Neuronal stem cell (in vitro differentiated cells): ENCODE measurements at regions not wholly inside any gene's neighbourhood (a gene's known extent, or its start where the extent isn't known, plus 50 kb on each side); places are given as distances from the start of the nearest gene placed in this dataset.

Experiments
- DNase-seq: peaks from one replicate; pipeline ENCODE4 v3.0.0-alpha.2; 2013; ENCODE audit warnings: low spot score
- H2AFZ ChIP-seq: one replicate; pipeline ENCODE4 v1.6.1; 2013; ENCODE audit warnings: mild to moderate bottlenecking, low read length, inconsistent platforms
- H2AK5ac ChIP-seq: 2 replicates; pipeline ENCODE4 v1.6.1; 2013; ENCODE audit warnings: low read depth, mild to moderate bottlenecking, inconsistent platforms, low read length, moderate library complexity, mixed read lengths
- H2BK120ac ChIP-seq: 2 replicates; pipeline ENCODE4 v1.6.1; 2013; ENCODE audit warnings: low read depth, mild to moderate bottlenecking, inconsistent platforms, low read length, moderate library complexity, mixed read lengths
- H2BK12ac ChIP-seq: one replicate; pipeline ENCODE4 v1.6.1; 2013; ENCODE audit warnings: low read length, inconsistent platforms
- H2BK15ac ChIP-seq: 2 replicates; pipeline ENCODE4 v1.6.1; 2013; ENCODE audit warnings: mild to moderate bottlenecking, low read length, inconsistent platforms, mixed read lengths
- H2BK5ac ChIP-seq: one replicate; pipeline ENCODE4 v1.6.1; 2013; ENCODE audit warnings: inconsistent platforms, mild to moderate bottlenecking, low read length, moderate library complexity
- H3K14ac ChIP-seq: one replicate; pipeline ENCODE4 v1.6.1; 2013; ENCODE audit warnings: low read length, inconsistent platforms
- H3K18ac ChIP-seq: 2 replicates; pipeline ENCODE4 v1.6.1; 2013; ENCODE audit warnings: low read length, inconsistent platforms
- H3K23ac ChIP-seq: 2 replicates; pipeline ENCODE4 v1.6.1; 2013; ENCODE audit warnings: low read depth, mild to moderate bottlenecking, mixed read lengths, low read length, inconsistent platforms; ENCODE audit not compliant: poor library complexity
- H3K27ac ChIP-seq: replicated peaks from 3 replicates; pipeline ENCODE4 v1.5.1; 2013; ENCODE audit warnings: low read length, inconsistent platforms
- H3K27me3 ChIP-seq, 3 experiments: 2 replicates each; pipeline ENCODE4 v1.6.1; 2013; ENCODE audit warnings: low read length in 3 of 3, mild to moderate bottlenecking in 2 of 3, inconsistent platforms in 1 of 3, low read depth in 1 of 3, mixed read lengths in 1 of 3, moderate library complexity in 1 of 3; ENCODE audit not compliant: control insufficient read depth in 3 of 3, insufficient read depth in 3 of 3
- H3K36me3 ChIP-seq, 2 donors: replicated peaks in 1 of 2; 2 replicates each; pipeline ENCODE4 v1.6.1; 2013; ENCODE audit warnings: low read length in 2 of 2; ENCODE audit not compliant: control insufficient read depth in 2 of 2, insufficient read depth in 2 of 2
- H3K4ac ChIP-seq: 2 replicates; pipeline ENCODE4 v1.6.1; 2013; ENCODE audit warnings: inconsistent platforms, mild to moderate bottlenecking, low read length, moderate library complexity
- H3K4me1 ChIP-seq, 2 donors: 1 replicate in 1 of 2; 2 replicates in 1 of 2; pipeline ENCODE4 v1.6.1; 2013; ENCODE audit warnings: low read length in 2 of 2, low read depth in 1 of 2; ENCODE audit not compliant: control insufficient read depth in 2 of 2, insufficient read depth in 1 of 2
- H3K4me2 ChIP-seq: one replicate; pipeline ENCODE4 v1.6.1; 2013; ENCODE audit warnings: mild to moderate bottlenecking, low read length, inconsistent platforms; ENCODE audit not compliant: insufficient read depth, poor library complexity, severe bottlenecking
- H3K4me3 ChIP-seq, 2 donors: 2 replicates each; pipeline ENCODE4 v1.5.1; 2013; ENCODE audit warnings: low read length in 2 of 2, mild to moderate bottlenecking in 2 of 2, inconsistent platforms in 1 of 2, moderate library complexity in 1 of 2
- H3K79me1 ChIP-seq: one replicate; pipeline ENCODE4 v1.6.1; 2013; ENCODE audit warnings: low read depth, mild to moderate bottlenecking, inconsistent platforms, low read length, moderate library complexity
- H3K9ac ChIP-seq: one replicate; pipeline ENCODE4 v1.6.1; 2013; ENCODE audit warnings: mild to moderate bottlenecking, low read depth, low read length, inconsistent platforms; ENCODE audit not compliant: poor library complexity
- H3K9me3 ChIP-seq, 2 donors: replicated peaks in 1 of 2; 2 replicates each; pipeline versions ENCODE3 to v1.6.1; 2013; ENCODE audit warnings: low read length in 2 of 2, mild to moderate bottlenecking in 2 of 2, inconsistent platforms in 1 of 2, low read depth in 1 of 2, mixed read lengths in 1 of 2, moderate library complexity in 1 of 2; ENCODE audit not compliant: control insufficient read depth in 2 of 2, insufficient read depth in 1 of 2
- H4K8ac ChIP-seq: one replicate; pipeline ENCODE4 v1.6.1; 2013; ENCODE audit warnings: low read depth, mild to moderate bottlenecking, inconsistent platforms, low read length, moderate library complexity
- H4K91ac ChIP-seq: one replicate; pipeline ENCODE4 v1.6.1; 2013; ENCODE audit warnings: low read length, low read depth, mild to moderate bottlenecking, inconsistent platforms; ENCODE audit not compliant: poor library complexity
- WGBS, 2 donors: extraction: QIAGEN DNeasy Blood & Tissue Kit; methylation state at CpG; one replicate each; pipeline ENCODE4 v1.1.7; 2013; ENCODE audit warnings: missing lambda C conversion rate in 2 of 2, mixed read lengths in 1 of 2; ENCODE audit not compliant: insufficient read length in 2 of 2, insufficient replicate concordance in 1 of 2; ENCODE audit errors: extremely low coverage in 2 of 2; 5-methylcytosine and 5-hydroxymethylcytosine counted together

DNA sequence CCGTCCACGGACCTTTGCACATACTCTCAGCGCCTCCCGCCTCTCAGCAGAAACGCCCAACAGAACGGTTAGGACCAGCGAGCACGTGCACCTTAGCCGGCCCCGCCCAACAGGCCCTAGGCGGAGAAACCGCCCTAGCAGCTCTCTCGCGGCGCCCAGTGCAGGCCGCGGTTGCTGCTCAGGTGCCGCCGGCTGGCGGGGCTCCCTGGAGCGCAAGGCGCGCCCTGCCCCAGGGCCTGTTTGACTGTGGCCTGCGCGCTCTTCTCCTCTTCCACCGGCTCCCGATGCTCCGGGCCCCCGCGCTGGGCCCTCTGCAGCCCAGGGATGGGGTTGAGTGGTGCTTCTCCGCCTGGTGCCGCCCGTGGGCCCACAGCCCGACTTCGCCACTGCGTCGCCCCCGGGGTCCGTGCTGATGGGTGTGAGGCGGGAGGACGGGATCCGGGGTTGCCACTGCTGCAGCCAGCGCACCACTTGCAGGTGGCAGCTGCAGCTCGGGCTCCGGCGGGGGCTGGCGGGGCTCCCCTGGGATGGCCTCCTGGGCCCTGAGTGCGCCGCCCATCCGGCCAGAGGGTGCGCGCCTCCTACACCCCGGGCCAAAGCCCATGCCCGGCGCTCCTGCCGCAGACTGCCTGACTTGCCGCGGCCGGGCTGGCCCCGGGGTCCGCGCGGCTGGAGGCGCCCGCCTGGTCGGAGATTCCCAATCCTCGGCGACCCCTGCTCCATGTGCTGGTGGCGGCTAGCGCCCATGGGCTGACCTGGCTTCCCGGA, 1889.4 kb upstream of the CDH9 start:
- no peak for DNase-seq
- Histone ChIP-seq H2BK5ac (no peak overlapping the region), H4K8ac (no peak overlapping the region), H3K14ac (no peak overlapping the region), H3K23ac (no peak overlapping the region), H2AK5ac (no peak overlapping the region), H3K79me1 (no peaks in the 10 kb centered on the region), H4K91ac (no peak overlapping the region), H3K18ac (no peak overlapping the region), H3K9ac (no peak overlapping the region), H3K4me1 (no peaks in the 10 kb centered on the region), H2AFZ (no peak overlapping the region), H2BK12ac (no peak overlapping the region), H3K4ac (no peak overlapping the region), H3K36me3 (no peaks in the 10 kb centered on the region), H3K27ac (no peak overlapping the region), H3K27me3 (no peaks in the 10 kb centered on the region), H2BK120ac (no peak overlapping the region), H3K4me2 (no peak overlapping the region), H3K9me3 (no peaks in the 10 kb centered on the region), H3K4me3 (no peak overlapping the region), H2BK15ac (no peak overlapping the region)
- WGBS, 2 donors: no CpG with 5 or more reads among the region's 71 CpGs

DNA sequence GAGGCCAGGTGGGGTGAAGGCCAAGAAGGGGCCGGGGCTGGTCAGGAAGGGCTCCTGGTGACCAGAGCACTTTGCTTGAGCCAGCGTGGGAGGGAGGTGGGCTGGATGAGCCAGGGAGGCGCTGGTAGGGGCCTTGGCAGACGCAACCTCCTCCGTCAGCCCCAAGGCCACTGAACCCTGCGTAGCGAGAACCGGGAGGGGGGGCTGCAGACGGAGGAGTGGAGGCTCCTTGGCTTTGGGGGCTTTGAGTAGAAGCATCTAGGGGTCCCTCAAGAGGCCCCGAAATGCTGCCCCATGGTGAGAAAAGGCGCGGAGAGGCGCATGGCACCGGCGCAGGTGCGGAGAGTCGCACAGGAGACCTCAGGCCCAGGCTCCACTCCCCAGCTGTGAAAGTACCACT, 1888.0 kb upstream of the CDH9 start:
- WGBS, 2 donors: no CpG with 5 or more reads among the region's 17 CpGs

DNA sequence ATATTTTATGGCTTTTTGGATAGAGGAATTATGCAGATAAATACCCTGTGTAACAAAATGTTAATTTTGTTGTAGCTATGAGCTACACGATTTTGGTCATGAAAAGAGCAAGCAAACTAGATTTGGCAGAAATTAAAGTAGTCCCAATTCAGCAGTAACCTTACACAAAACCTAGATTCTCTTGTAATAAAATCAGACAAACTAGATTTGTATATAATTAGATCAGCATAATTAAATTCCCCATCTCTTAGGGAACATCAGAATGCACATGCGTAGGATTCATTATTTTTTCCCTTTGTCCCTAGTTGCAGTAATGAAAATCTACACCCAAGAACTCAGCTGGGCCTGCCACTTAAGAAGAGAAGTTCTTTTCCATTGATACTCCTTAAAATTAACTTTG, 1879.2 kb upstream of the CDH9 start:
- Histone ChIP-seq H2AFZ (no peak overlapping the region), H3K27me3 (no peaks in the 10 kb centered on the region), H2BK120ac (no peak overlapping the region), H3K9ac (no peak overlapping the region), H3K36me3 (no peaks in the 10 kb centered on the region), H3K4ac (no peak overlapping the region), H3K4me3 (no peak overlapping the region), H3K79me1 (no peaks in the 10 kb centered on the region), H2BK5ac (no peak overlapping the region), H3K14ac (no peak overlapping the region), H3K9me3 (no peaks in the 10 kb centered on the region), H3K23ac (no peak overlapping the region), H3K27ac (no peak overlapping the region), H2BK15ac (no peak overlapping the region), H3K4me2 (no peak overlapping the region), H3K4me1 (peaks cover 0 to 2% of the 10 kb centered on the region in 2 donors), H3K18ac (no peak overlapping the region), H2BK12ac (no peak overlapping the region), H4K8ac (no peak overlapping the region), H4K91ac (no peak overlapping the region), H2AK5ac (no peak overlapping the region)
- no peak for DNase-seq
- no CpG with 5 or more reads among the region's 2 CpGs for WGBS, 2 donors

More for the DNA sequence above, 1888.0 kb upstream of the CDH9 start:
- no peak overlapping the region for H2BK120ac ChIP-seq
- no peaks in the 10 kb centered on the region for H3K27me3 ChIP-seq
- no peak overlapping the region for H3K9ac ChIP-seq
- H2BK15ac ChIP-seq: no peak overlapping the region
- H2AK5ac ChIP-seq: no peak overlapping the region
- H3K4me3 ChIP-seq: no peak overlapping the region
- H3K4me2 ChIP-seq: no peak overlapping the region
- no peak overlapping the region for H3K4ac ChIP-seq
- H3K9me3 ChIP-seq: no peaks in the 10 kb centered on the region
- H4K91ac ChIP-seq: no peak overlapping the region
- H3K14ac ChIP-seq: no peak overlapping the region
- H3K18ac ChIP-seq: no peak overlapping the region
- H3K23ac ChIP-seq: no peak overlapping the region
- no peaks in the 10 kb centered on the region for H3K79me1 ChIP-seq
- no peak overlapping the region for H2BK12ac ChIP-seq
- H2AFZ ChIP-seq: no peak overlapping the region
- no peaks in the 10 kb centered on the region for H3K36me3 ChIP-seq
- no peak overlapping the region for H2BK5ac ChIP-seq
- no peaks in the 10 kb centered on the region for H3K4me1 ChIP-seq
- no peak for DNase-seq
- no peak overlapping the region for H3K27ac ChIP-seq
- H4K8ac ChIP-seq: no peak overlapping the region

DNA sequence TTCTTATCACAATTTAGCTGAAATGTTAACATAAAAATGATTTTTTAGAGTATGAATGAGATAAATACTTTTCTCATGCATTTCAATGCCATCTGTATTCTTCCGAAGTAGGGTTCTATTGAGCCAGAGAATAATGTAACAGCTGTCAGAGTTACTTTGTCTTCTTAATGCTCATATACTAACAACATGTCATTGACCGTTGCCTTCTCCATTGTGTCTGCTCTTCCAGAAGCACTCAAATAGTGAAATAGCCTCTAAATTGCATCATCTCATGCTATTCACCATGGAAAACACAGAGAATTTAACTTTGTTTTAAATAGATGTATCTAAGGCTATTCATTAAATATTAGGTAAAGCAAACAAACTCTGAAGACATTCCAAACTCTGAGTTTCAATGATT, 1875.9 kb upstream of the CDH9 start:
- H3K79me1 ChIP-seq: no peaks in the 10 kb centered on the region
- no peak overlapping the region for H3K27ac ChIP-seq
- no peak overlapping the region for H2AFZ ChIP-seq
- no peak overlapping the region for H4K8ac ChIP-seq
- H3K18ac ChIP-seq: no peak overlapping the region
- DNase-seq: no peak
- no CpG with 5 or more reads among the region's 2 CpGs for WGBS, 2 donors
- no peak overlapping the region for H3K4me3 ChIP-seq
- H3K9me3 ChIP-seq: no peaks in the 10 kb centered on the region
- peaks cover 0 to 2% of the 10 kb centered on the region in 2 donors for H3K4me1 ChIP-seq
- no peak overlapping the region for H4K91ac ChIP-seq
- H2BK15ac ChIP-seq: no peak overlapping the region
- H3K4ac ChIP-seq: no peak overlapping the region
- H3K27me3 ChIP-seq: no peaks in the 10 kb centered on the region
- no peak overlapping the region for H3K14ac ChIP-seq
- H2BK5ac ChIP-seq: no peak overlapping the region
- no peak overlapping the region for H2BK120ac ChIP-seq
- no peak overlapping the region for H3K4me2 ChIP-seq
- H3K23ac ChIP-seq: no peak overlapping the region
- no peak overlapping the region for H2AK5ac ChIP-seq
- no peak overlapping the region for H2BK12ac ChIP-seq
- no peaks in the 10 kb centered on the region for H3K36me3 ChIP-seq
- H3K9ac ChIP-seq: no peak overlapping the region
